ENCODE measurements at regions not wholly inside any gene's neighbourhood (a gene's known extent, or its start where the extent isn't known, plus 50 kb on each side); places are given as distances from the start of the nearest gene placed in this dataset.

GRCh38 chr2:30046979-30047378 lies 99.8 kb upstream of the YPEL5 start:
- ATAC-seq: no peak
- Histone ChIP-seq H3K27me3 (ENCODE audit: low read length) (no peaks in the 10 kb centered on the region; the same call in 1 of the 2 replicates), H4K20me1 (ENCODE audit: low read length) (no peaks in the 10 kb centered on the region), H3K36me3 (ENCODE audit: low read depth, low read length) (no peaks in the 10 kb centered on the region), H3K27ac (ENCODE audit: low read length) (no peak overlapping the region), H3K4me2 (ENCODE audit: low read length) (no peak overlapping the region), H3K9me3 (ENCODE audit: low read length) (no peaks in the 10 kb centered on the region), H3K4me3 (ENCODE audit: low read length) (no peak overlapping the region), H3F3A (ENCODE audit: low read length, unreplicated experiment) (no peaks in the 10 kb centered on the region), H2AFZ (ENCODE audit: low read length) (no peak overlapping the region), H3K9ac (ENCODE audit: low read length) (no peak overlapping the region), H3K9me2 (replicated peaks; ENCODE audit: low read length) (no peaks in the 10 kb centered on the region), H3K4me1 (ENCODE audit: insufficient read depth, low read length) (no peaks in the 10 kb centered on the region), H3K79me2 (ENCODE audit: low read length) (no peaks in the 10 kb centered on the region)
- TF ChIP-seq EZH2phosphoT487 (IDR thresholded peaks at IDR 0.05; ENCODE audit: borderline replicate concordance, low read length) (no peak), EZH2 (IDR thresholded peaks at IDR 0.05; ENCODE audit: low read length, unreplicated experiment) (no peak)
- TF ChIP-seq, protein P1, sequence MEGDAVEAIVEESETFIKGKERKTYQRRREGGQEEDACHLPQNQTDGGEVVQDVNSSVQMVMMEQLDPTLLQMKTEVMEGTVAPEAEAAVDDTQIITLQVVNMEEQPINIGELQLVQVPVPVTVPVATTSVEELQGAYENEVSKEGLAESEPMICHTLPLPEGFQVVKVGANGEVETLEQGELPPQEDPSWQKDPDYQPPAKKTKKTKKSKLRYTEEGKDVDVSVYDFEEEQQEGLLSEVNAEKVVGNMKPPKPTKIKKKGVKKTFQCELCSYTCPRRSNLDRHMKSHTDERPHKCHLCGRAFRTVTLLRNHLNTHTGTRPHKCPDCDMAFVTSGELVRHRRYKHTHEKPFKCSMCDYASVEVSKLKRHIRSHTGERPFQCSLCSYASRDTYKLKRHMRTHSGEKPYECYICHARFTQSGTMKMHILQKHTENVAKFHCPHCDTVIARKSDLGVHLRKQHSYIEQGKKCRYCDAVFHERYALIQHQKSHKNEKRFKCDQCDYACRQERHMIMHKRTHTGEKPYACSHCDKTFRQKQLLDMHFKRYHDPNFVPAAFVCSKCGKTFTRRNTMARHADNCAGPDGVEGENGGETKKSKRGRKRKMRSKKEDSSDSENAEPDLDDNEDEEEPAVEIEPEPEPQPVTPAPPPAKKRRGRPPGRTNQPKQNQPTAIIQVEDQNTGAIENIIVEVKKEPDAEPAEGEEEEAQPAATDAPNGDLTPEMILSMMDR (conservative IDR thresholded peaks at IDR 0.05; ENCODE audit: low read depth, low read length): no peak
- DNase-seq: no peak
- intact Hi-C loops (cut with micrococcal nuclease): no loop called here
- ChIA-PET POLR2A (ENCODE audit: unreplicated experiment) (no interaction called here), CTCF (no interaction called here)
- no TSS peak for BruUV-seq (replicated peaks)

GRCh38 chr2:30048636-30049175 lies 98.1 kb upstream of the YPEL5 start:
- H3K4me2 ChIP-seq (ENCODE audit: low read length): no peak overlapping the region
- no peak for TF ChIP-seq EZH2phosphoT487 (IDR thresholded peaks at IDR 0.05; ENCODE audit: borderline replicate concordance, low read length)
- TF ChIP-seq, protein P1 (conservative IDR thresholded peaks at IDR 0.05; ENCODE audit: low read depth, low read length): no peak
- TF ChIP-seq EZH2 (IDR thresholded peaks at IDR 0.05; ENCODE audit: low read length, unreplicated experiment): no peak
- H3K36me3 ChIP-seq (ENCODE audit: low read depth, low read length): no peaks in the 10 kb centered on the region
- H3K79me2 ChIP-seq (ENCODE audit: low read length): no peaks in the 10 kb centered on the region
- no peaks in the 10 kb centered on the region for H4K20me1 ChIP-seq (ENCODE audit: low read length)
- peaks cover 10% of the 10 kb centered on the region; the same call in 1 of the 2 replicates for H3K27me3 ChIP-seq (ENCODE audit: low read length)
- H2AFZ ChIP-seq (ENCODE audit: low read length): no peak overlapping the region
- POLR2A ChIA-PET (ENCODE audit: unreplicated experiment): no interaction called here
- H3K27ac ChIP-seq (ENCODE audit: low read length): no peak overlapping the region
- DNase-seq (no peak), ATAC-seq (no peak)
- no TSS peak for BruUV-seq (replicated peaks)
- CTCF ChIA-PET: no interaction called here
- no peaks in the 10 kb centered on the region for H3F3A ChIP-seq (ENCODE audit: low read length, unreplicated experiment)
- H3K9ac ChIP-seq (ENCODE audit: low read length): no peak overlapping the region
- intact Hi-C loops (cut with micrococcal nuclease): no loop called here
- H3K4me1 ChIP-seq (ENCODE audit: insufficient read depth, low read length): no peaks in the 10 kb centered on the region
- H3K9me3 ChIP-seq (ENCODE audit: low read length): no peaks in the 10 kb centered on the region
- H3K4me3 ChIP-seq (ENCODE audit: low read length): no peak overlapping the region
- no peaks in the 10 kb centered on the region for H3K9me2 ChIP-seq (replicated peaks; ENCODE audit: low read length)

- ChIA-PET CTCF (no interaction called here), POLR2A (ENCODE audit: unreplicated experiment) (no interaction called here)
- Histone ChIP-seq H3K79me2 (ENCODE audit: low read length) (no peaks in the 10 kb centered on the region), H3K4me2 (ENCODE audit: low read length) (no peak overlapping the region), H4K20me1 (ENCODE audit: low read length) (no peaks in the 10 kb centered on the region), H3K9ac (ENCODE audit: low read length) (no peak overlapping the region), H3K27ac (ENCODE audit: low read length) (no peak overlapping the region), H3K9me3 (ENCODE audit: low read length) (no peaks in the 10 kb centered on the region), H3F3A (ENCODE audit: low read length, unreplicated experiment) (no peaks in the 10 kb centered on the region), H2AFZ (ENCODE audit: low read length) (no peak overlapping the region), H3K27me3 (ENCODE audit: low read length) (peaks cover 15% of the 10 kb centered on the region; the same call in 1 of the 2 replicates), H3K9me2 (replicated peaks; ENCODE audit: low read length) (no peaks in the 10 kb centered on the region), H3K4me1 (ENCODE audit: insufficient read depth, low read length) (no peaks in the 10 kb centered on the region), H3K36me3 (ENCODE audit: low read depth, low read length) (no peaks in the 10 kb centered on the region), H3K4me3 (ENCODE audit: low read length) (no peak overlapping the region)
- no TSS peak for BruUV-seq (replicated peaks)
- DNase-seq: no peak
- intact Hi-C loops (cut with micrococcal nuclease): no loop called here
- no peak for ATAC-seq
- TF ChIP-seq EZH2 (IDR thresholded peaks at IDR 0.05; ENCODE audit: low read length, unreplicated experiment) (no peak), EZH2phosphoT487 (IDR thresholded peaks at IDR 0.05; ENCODE audit: borderline replicate concordance, low read length) (no peak)
- TF ChIP-seq, protein P1 (conservative IDR thresholded peaks at IDR 0.05; ENCODE audit: low read depth, low read length): no peak
These were observed 91.3 kb upstream of the YPEL5 start for GRCh38 chr2:30055548-30055947.

All from PC-3 (cell line).